Vagina (tissue), 2 donors: ENCODE measurements at regions not wholly inside any gene's neighbourhood (a gene's known extent, or its start where the extent isn't known, plus 50 kb on each side); places are given as distances from the start of the nearest gene placed in this dataset.

Experiments used
- CTCF ChIP-seq, 3 experiments: fragments of 450-650 bp in 2 of 3; fragments of 200-600 bp in 1 of 3; sonication (generic) in 1 of 3; IDR thresholded peaks; one replicate each; pipeline ENCODE4 v1.5.1; 2017 to 2019; ENCODE audit warnings: antibody characterized with exemption in 3 of 3, mild to moderate bottlenecking in 2 of 3, moderate library complexity in 2 of 3
- POLR2A ChIP-seq, 2 donors: fragments of 450-650 bp; IDR thresholded peaks; one replicate each; pipeline ENCODE4 v1.6.1; 2017; ENCODE audit warnings: antibody characterized with exemption in 2 of 2, mild to moderate bottlenecking in 2 of 2, moderate library complexity in 2 of 2
- POLR2AphosphoS5 ChIP-seq, 2 donors: sonication (generic); formaldehyde crosslinking; IDR thresholded peaks; one replicate each; pipeline ENCODE4 v1.9.0; 2017; ENCODE audit warnings: antibody characterized with exemption in 2 of 2, mild to moderate bottlenecking in 2 of 2, low read depth in 1 of 2; ENCODE audit not compliant: insufficient read depth in 1 of 2

- no peak for TF ChIP-seq CTCF (IDR thresholded peaks at IDR 0.05)
- TF ChIP-seq POLR2AphosphoS5 (IDR thresholded peaks at IDR 0.05; ENCODE audit: insufficient read depth in 1 of 2, low read depth in 1 of 2): no peak
- TF ChIP-seq POLR2A (IDR thresholded peaks at IDR 0.05): no peak
Measured at GRCh38 chr2:117551858-117552257, 262.6 kb upstream of the DDX18 start.
